CD4-positive, alpha-beta T cell treated with Interleukin-15 for 4 hours (primary cell): ENCODE measurements at regions not wholly inside any gene's neighbourhood (a gene's known extent, or its start where the extent isn't known, plus 50 kb on each side); places are given as distances from the start of the nearest gene placed in this dataset.
"Not testable (repeated sequence)": the region's sequence is repeated elsewhere in the genome, so short reads cannot be mapped to it uniquely, and the experiment has no call there.

Experiments used
- DNase-seq: peaks from one replicate; pipeline ENCODE4 v3.0.0-alpha.2; 2020; ENCODE audit warnings: low spot score

DNA sequence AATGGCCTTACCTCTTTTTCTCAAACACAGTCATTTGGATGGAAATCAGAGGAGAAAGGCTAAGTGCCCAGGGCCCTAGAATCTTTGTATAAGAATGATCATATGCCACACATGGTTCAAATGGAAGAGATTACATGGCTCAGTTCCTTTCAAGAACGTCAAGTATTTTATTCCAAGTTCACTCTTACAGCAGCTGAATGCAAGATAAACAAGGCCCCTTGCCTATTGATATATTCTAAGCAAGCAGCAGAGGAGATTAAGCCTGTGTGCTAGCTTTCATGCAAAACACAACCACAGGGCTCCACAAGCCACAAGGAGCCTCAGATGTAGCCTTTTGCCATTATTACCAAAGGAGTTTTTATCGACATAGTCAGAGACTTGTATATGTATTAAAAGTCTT, 55.3 kb upstream of the SLCO6A1 start:
- DNase-seq, result no peak

DNA sequence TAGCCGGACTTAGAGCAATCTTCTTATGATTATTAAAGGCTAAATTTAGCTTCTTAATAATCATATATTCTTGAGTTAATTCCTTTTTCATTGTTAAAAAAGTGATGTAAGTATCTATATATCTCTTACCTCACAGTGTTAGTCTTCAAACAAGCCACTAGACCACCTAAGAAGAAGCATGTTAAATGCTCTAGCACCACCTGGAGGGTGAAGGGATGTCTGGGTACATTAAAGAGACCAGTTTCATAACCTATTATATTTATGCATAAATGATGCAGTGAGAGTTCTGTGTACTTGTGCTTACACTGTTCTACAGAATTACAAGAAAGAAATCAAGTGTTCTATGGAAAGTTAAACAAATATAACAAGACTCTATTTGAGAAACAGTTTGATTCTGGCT, 55.9 kb upstream of the SLCO6A1 start:
- DNase-seq, result no peak

DNA sequence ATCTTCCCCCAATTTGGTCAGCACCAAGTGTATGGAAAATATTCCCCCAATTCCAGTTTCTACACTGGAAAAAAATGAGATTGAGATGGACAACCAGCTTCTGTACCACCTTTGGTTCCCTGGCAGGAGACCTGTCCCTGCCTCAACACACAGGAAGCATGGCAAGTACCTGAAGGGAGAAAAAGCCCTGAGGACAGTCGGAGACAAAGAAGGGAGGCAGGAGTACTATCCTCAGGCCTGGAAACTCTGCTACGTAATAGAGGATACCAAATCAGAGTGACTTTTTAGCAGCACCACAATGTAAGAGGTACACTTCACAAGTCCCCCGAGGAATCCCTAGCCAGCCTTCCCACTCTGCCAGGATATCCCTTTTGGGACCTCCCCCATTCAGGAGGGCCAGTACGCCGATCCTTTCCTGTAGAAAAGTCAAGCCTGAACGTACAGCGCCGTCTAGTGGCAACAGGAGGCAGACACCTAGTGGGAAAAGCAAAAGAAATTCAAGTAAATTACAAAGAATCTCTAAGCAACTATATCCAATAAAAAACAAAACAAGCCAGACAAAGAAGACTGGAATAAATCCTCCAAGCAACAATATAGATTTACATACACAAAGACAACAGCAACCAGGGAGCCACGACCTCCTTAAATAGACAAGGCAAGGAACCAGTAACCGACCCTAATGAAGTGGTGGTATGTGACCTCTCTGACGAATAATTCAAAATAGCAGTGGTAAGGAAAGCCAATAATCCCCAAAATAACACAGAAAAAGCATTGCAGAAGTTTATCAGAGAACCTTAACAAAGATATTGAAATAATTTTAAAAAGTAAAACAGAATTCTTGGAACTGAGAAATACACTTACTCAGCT, 63.3 kb upstream of the SLCO6A1 start:
- DNase-seq, result no peak

DNA sequence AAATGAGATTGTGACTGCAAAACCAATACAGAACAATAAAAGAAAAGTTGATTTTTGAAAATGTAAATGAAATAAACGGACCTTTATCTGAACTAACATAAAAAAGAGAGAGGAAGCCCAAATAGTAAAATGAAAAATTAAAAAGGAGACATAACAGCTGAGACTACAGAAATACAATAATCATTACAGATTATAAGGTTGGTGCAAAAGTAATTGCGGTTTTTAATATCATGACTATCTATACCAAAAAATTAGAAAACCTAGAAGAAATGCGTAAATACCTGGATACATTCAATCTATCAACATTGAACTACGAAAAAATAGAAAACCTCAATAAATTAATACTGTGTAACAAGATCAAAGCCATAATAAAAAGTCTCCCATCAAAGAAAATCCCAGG, 71.9 kb upstream of the SLCO6A1 start:
- DNase-seq, result no peak

DNA sequence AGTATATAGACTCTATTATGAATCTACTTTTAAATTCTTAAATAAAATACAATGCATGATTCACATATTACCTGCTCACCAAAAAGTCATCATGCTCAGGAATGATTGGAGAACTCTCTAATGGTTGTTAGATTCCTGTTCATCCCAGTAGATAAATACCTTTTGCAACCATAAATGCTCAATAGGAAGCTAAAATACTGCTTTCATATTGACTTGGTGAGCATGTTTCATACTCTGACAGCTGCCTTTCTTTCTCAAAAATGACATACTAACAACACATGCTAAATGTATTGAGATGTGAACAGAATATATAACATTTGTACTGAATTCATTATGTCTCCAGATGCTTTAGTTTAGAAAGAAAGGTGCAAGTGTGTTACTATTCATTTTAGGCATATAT, 79.6 kb upstream of the SLCO6A1 start:
- no peak for DNase-seq

DNA sequence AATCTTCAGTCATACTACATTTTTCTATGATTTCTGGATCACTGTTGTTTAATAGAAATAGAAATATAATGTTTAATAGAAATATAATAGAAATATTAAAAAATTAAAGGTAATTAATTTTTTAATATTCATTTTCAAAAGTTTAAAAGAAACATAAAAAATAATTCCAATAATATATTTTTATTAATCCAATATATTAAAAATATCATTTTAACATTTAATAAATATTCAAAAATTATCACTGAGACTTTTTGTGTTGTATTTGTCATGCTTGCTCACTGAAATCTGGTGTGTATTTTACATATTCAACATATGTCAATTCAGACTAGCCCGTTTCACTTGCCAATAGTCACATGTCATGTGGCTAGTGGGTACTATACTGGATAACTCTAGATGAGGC, 80.6 kb upstream of the SLCO6A1 start:
- no peak for DNase-seq

DNA sequence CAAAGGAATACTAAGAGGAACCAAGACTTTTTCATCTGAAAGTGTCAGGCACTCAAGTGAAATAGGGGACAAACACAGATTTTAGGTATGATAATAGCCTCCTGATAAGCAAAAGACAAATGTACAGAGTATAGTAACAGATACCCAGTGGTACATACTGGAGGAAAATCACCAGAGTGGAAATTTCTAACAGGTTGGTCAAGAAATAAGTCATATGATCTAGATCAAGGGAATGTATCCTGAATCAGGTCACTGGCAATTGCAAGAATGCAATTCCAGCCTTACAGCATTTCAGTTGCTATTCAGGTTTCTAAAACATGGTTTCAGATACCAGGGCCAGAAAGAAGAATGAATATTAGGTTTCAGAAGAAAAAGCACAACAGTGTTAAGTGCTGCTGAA, 82.2 kb upstream of the SLCO6A1 start:
- no peak for DNase-seq

DNA sequence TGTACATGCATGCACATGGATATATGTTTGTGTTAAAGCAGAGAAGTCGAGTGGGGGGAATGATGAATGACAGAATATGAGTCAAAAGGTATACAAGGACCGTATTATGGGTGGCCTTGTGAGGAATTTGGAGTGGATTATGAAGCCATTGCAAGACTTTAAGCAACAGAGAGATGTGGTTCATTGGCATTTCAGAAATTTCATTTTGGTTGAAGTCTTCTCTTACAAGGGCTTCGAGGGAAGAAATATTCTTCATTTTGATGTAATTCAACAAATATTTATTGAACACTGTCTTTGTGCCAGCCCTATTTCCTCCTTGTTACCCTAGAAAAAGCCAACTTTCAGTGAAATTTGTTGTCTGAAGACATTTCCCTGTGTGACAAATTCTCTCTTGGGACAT, 83.9 kb upstream of the SLCO6A1 start:
- no peak for DNase-seq

DNA sequence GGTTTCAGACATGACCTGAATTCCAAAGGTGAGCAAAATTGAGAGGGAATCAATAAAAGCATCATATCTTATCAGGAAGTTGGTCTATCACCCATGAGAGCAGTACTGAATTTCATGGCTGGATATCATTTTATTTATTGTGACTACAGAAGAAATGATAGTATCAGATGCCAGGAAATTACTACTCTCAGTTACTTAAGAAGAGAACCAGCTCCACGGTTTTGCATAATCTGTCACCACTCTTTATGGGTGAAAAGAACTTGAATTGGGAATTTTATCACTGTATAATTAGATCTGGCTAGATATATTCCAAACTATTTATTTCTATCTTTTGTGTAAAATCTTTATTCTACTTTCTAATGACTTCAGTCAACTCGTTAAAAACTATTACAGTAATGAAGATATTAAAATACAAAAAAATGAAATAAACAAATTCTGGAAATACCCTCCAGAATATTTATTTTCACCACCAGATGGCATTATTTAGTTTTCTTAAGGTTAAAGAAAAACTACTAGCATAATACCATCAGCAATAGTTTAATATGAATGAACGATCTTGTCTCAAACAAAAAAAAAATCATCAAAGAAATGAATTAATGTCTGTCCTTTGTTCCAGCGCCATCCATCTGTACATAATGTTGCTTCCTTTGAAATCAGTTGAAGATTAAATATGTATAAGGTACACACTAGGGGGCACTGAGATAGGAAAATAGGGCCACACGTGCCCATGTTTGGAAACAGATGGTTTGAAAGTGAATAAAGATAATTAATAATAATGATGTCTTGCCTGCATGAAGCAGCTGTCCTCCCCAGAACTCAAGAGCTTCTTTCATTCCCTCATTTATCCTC, 84.7 kb upstream of the SLCO6A1 start:
- no peak for DNase-seq

DNA sequence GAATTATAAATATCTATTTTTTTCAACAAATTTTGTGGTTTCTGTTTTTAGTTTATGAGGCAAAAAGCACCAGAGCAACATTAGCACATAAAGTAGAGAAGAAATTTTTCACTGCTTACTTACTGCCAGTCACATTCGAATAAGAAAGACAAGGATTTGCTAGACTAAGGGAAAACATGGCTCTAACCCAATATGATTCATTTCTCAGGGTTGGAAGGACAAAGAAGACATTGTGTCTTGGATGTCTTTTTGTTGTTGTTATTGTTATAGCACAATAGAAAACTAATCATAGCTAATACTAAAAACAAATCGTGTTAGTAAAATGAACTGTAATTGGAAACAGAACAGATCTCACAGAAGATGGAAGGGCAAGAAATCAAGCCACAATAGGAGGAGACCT, 90.9 kb upstream of the SLCO6A1 start:
- DNase-seq, result no peak

DNA sequence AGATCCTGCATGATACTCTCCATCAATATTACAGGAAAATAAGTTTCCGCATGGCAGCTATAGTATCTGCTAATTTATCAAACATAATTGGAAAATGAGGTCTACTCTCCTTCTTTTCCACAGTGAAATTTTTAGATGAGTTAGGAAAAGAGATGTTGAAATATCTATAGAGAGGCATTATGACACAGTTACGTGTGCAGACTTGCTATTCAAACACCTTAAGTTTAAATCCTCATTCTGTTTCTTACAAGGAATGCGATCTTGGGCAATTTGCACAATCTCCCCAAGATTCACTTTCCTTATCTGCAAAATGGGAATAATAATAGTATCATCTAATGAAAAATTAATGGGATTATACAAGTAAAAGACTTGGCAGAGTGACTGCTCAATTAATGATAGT, 91.7 kb upstream of the SLCO6A1 start:
- DNase-seq, result no peak

DNA sequence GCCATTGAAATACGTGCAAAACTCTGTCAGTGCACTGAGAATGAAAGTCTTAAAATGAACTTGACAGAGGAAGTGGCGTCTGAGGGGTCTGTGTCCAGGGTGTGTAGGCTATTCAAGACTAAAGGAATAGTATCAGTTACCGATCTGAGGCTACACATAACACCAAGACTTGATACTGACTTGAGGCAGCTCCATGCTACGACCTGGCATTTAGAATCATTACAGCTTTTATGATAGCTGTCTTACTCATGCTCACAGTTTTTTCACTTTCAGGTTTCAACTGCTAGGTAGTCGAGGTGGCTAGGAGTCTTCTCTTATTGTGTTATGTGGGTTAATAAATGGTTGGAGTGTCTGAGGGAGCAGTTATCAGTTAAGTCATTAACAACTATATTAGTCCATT, 92.8 kb upstream of the SLCO6A1 start:
- no peak for DNase-seq

DNA sequence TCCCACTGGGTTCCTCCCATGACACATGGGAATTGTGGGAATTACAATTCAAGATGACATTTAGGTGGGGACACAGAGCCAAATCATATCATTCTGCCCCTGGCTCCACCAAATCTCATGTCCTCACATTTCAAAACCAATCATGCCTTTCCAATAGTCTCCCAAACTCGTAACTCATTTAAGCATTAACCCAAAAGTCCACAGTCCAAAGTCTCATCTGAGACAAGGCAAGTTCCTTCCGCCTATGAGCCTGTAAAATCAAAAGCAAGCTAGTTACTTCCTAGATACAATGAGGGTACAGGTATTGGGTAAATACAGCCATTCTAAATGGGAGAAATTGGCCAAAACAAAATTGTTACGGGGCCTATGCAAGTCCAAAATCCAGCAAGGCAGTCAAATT, 93.8 kb upstream of the SLCO6A1 start:
- not testable (repeated sequence) for DNase-seq

DNA sequence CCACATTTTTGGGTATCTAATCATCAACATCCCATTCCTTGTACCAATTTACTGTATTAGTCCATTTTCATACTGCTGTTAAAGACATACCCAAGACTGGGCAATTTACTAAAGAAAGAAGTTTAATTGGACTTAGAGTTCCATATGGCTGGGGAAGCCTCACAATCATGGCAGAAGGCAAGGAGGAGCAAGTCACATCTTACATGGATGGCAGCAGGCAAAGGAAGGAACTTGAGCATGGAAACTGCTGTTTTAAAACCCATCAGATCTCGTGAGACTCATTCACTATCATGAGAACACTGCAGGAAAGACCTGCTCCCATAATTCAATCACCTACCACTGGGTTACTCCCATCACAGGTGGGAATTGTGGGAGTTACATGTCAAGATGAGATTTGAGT, 95.4 kb upstream of the SLCO6A1 start:
- DNase-seq, result no peak

DNA sequence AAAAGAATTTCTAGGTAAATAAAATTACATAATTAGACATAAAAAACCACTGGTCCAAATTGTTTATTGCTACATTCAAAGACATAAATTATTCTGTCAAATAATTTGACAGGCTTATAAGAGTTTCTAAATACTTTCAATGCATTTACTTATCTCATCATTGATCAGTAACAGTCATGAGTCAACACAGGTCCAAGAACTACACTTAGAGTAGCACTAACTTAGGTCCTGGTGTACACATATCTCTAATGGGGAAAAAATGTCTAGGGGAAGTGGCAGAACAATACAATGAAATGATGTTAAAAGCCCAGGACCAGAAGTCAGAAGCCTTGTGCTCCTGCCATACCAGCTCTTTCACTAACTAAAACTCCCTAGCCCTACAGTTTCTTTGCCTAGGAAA, 96.5 kb upstream of the SLCO6A1 start:
- no peak for DNase-seq

DNA sequence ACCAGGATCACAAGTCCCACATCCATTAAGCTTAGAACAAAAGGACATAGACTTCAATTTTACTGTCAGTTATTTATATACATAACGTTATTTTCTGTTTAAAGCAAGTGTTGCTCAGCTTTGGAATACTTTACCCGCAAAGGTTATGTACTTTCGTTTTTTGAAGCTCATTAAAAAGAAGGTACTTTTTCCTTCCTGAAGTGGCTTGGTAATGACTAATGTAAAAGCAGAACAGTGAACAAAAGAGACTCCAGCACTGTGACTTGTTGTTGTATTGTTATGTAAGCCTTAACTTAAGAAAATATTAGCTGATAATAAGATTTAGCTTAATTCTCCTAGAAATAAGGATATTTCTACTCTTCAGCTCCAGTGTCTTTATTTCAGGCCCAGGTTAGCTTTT, 97.3 kb upstream of the SLCO6A1 start:
- no peak for DNase-seq

DNA sequence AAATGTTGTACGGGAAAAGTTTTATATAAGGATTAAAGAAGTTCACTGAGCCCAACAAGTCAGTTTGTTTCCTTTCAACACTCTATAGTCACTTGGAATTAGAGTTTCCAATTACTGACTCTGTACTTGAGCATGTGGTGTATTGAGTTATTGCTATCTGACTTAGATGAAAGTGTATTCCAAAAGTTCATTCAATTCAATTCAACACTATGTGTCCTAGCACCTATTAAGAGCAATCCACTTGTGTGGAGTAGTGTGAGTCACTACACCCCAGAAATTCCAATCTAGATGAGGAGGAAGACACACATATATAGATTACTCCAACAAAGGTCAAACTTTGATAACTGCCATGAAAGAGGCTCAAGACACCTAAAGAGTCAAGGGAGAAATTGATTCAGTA, 98.2 kb upstream of the SLCO6A1 start:
- no peak for DNase-seq

DNA sequence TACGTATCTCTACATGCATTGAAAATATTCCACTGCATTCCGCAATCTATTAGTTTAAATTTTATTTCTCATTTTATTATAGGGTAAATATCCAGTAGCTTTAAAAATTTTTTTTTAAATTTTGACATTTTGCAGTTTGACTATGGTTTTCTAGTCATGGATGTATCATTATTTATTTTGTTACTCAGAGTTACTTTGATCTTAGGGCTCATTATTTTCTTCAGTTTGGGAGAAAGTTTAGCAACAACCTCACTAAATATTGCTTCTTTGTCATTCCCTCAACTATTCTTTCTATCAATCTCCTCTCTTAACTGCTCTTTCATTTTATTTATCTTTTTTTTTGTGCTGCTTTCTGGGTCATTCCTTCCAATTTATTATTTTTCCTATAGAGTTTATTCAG, 100.5 kb upstream of the SLCO6A1 start:
- no peak for DNase-seq

DNA sequence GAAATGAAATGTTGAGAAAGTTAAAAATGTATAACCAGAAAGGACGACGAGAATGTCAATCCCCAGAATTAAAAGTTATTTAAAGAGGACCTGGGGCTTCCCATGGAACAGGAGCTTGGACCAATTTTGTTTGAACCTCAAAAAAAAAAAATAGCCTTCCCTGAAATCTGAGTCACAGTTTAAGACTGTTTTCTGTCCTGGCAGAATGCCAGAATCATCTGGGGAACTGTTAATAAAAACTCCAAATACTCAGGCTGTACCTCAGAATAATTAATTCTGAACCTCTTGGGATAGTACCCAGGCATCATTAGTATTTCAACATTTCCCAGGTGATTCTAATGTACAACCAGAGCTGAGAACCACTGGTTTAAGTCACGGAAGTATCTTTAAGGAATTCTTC, 102.2 kb upstream of the SLCO6A1 start:
- no peak for DNase-seq

DNA sequence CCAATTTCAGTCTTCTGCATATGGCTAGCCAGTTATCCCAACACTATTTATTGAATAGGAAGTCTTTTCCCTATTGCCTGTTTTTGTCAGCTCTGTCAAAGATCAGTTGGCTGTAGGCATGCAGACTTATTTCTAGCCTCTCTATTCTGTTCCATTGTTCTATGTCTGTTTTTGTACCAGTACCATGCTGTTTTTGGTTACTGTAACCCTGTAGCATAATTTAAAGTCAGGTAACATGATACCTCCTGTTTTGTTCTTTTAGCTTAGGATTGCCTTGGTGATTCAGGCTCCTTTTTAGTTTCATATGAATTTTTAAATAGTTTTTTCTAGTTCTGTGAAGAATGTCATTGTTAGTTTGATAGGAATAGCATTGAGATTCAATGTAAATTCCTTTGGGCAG, 104.9 kb upstream of the SLCO6A1 start:
- DNase-seq, result no peak

DNA sequence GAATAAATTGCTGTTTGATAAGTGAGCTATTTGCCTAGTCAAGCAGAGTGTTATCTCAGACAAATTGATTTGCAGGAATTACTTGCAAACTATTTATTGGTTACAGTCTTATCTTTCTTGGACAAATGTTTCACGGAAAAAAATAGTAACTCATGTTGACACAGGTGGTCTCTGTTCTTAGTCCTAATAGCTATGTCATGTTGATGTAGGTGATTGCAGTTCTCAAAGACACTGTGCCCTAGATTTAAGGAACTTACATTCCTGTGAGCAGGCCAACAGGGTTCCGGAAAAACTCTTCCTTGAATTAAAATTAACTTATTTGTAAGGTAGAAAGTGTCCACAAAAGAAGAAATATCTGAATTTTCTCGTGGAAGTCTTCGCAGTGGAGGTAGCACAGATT, 109.6 kb upstream of the SLCO6A1 start:
- DNase-seq, result no peak

DNA sequence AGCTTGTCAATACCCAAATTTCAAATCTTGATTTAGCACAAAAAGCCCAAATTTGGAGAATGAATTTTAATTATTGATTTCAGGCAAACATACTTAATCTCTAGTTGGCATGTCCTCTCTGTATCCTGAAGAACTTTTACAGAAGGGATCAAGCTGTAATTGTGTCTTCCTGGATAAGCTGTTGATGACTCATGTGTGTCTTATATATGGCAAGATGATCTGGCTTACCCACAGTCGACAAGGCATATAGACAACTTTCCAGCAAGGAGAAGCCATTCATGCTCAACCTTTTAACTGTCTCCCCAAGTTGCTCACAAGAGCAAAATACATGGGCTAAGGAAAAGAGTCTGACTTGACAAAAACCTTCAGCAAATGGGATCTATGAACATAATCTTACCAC, 112.5 kb upstream of the SLCO6A1 start:
- no peak for DNase-seq

DNA sequence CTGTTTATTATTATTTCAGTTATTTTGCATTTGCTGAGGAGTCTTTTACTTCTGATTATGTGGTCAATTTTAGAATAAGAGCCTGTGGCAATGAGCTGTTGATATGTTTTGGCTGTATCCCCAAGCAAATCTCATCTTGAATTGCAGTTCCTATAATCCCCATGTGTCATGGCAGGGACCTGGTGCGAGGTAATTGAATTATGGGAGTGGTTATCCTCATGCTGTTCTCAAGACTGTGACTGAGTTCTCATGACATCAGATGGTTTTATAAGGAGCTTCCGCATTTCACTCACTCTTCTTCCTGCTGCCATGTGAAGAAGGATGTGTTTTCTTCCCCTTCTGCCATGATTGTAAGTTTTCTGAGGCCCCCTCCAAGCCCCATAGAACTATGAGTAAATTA, 114.9 kb upstream of the SLCO6A1 start:
- no peak for DNase-seq
